Stomach (tissue), 4 donors: ENCODE measurements at regions not wholly inside any gene's neighbourhood (a gene's known extent, or its start where the extent isn't known, plus 50 kb on each side); places are given as distances from the start of the nearest gene placed in this dataset.

Experiments
- POLR2A ChIP-seq, 4 donors: fragments of 450-650 bp; IDR thresholded peaks; one replicate each; pipeline ENCODE4 v1.6.1; 2016; ENCODE audit warnings: antibody characterized with exemption in 4 of 4, control low read depth in 2 of 4, mild to moderate bottlenecking in 1 of 4, moderate library complexity in 1 of 4
- TF ChIP-seq, protein P1 (sequence below), 7 experiments: fragments of 450-650 bp in 4 of 7; fragments of 200-600 bp in 3 of 7; sonication (generic) in 3 of 7; IDR thresholded peaks; one replicate each; pipeline ENCODE4 v1.5.1; 2016 to 2019; ENCODE audit warnings: antibody characterized with exemption in 7 of 7, control low read depth in 2 of 7, mild to moderate bottlenecking in 1 of 7

DNA sequence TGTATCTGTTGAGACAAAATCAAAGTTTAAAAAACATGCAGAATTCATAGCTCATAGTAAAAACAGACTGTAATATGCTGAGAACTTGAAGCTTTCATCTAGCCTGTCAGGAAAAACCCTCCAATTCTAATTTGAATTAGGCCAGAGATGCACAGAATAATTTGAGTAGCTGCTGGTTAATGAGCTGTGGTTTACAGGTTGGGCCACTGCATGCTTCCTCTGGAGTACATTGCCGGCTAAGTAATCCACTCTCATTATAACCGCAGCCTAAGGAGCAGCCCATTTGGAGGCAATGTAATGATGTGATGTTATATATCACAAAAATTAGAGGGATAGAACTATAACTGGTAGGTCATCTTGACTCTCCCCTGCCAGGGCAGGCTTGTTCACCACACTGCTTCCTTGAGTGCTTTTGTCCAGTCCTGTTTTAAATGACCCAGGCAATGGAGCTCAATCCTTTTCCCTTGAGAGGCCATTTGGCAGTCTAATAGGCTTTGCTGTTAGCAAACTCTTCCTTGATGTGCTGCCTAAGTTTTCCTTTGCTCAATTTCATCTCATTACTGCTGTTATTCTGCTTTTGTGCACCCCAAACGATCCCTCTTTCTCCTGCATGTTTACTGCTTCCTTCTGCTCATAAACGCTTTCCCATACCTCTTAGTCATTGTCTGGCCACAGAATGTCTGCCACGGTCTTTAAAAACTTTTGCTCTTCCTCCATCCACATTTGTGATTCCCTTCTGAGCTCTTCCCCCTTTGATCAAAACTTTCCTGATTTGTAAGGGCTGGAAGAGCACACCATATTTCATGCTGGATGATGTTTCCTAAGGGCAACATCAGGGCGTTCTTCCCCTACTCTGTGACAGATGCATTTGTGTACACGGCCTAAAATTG is 230.9 kb downstream of the C4orf33 start:
- no peak for TF ChIP-seq POLR2A (IDR thresholded peaks at IDR 0.05)
- TF ChIP-seq, protein P1, sequence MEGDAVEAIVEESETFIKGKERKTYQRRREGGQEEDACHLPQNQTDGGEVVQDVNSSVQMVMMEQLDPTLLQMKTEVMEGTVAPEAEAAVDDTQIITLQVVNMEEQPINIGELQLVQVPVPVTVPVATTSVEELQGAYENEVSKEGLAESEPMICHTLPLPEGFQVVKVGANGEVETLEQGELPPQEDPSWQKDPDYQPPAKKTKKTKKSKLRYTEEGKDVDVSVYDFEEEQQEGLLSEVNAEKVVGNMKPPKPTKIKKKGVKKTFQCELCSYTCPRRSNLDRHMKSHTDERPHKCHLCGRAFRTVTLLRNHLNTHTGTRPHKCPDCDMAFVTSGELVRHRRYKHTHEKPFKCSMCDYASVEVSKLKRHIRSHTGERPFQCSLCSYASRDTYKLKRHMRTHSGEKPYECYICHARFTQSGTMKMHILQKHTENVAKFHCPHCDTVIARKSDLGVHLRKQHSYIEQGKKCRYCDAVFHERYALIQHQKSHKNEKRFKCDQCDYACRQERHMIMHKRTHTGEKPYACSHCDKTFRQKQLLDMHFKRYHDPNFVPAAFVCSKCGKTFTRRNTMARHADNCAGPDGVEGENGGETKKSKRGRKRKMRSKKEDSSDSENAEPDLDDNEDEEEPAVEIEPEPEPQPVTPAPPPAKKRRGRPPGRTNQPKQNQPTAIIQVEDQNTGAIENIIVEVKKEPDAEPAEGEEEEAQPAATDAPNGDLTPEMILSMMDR (IDR thresholded peaks at IDR 0.05), result no peak
